Caco-2 (cell line): ENCODE measurements at regions not wholly inside any gene's neighbourhood (a gene's known extent, or its start where the extent isn't known, plus 50 kb on each side); places are given as distances from the start of the nearest gene placed in this dataset.

Experiments
- BruUV-seq: library from RNA; stranded (reverse); fragments of 400-500 nt; replicated peaks from 2 replicates; lab custom pipeline; 2021; lab: Mats Ljungman, UMichigan
- CTCF ChIA-PET: fragments of 300-600 bp; sonication (Branson Sonifier 250); formaldehyde crosslinking; loops from one replicate; lab custom pipeline; 2022; ENCODE audit warnings: antibody characterized with exemption; lab: Charles Lee
- POLR2A ChIA-PET: fragments of 300-600 bp; sonication (Branson Sonifier 250); formaldehyde crosslinking; loops from one replicate; lab custom pipeline; 2022; ENCODE audit warnings: antibody characterized with exemption; lab: Charles Lee
- DNase-seq, 2 experiments: peaks; one replicate each; pipeline versions ENCODE4 v3.0.0 to v3.0.0-alpha.2; 2020 to 2022
- H3K27me3 ChIP-seq: replicated peaks from 2 replicates; pipeline ENCODE4 v1.6.0; 2011; ENCODE audit warnings: low read length; ENCODE audit not compliant: control insufficient read depth, insufficient read depth
- H3K36me3 ChIP-seq: 2 replicates; pipeline ENCODE4 v1.5.1; 2011; ENCODE audit warnings: low read length; ENCODE audit not compliant: control insufficient read depth, insufficient read depth
- H3K4me1 ChIP-seq: fragments of 250-450 bp; sonication (Bioruptor Pico); 2 replicates; pipeline ENCODE4 v1.5.1; 2020; ENCODE audit warnings: mild to moderate bottlenecking
- H3K4me3 ChIP-seq: 2 replicates; pipeline ENCODE4 v1.5.1; 2011; ENCODE audit warnings: low read depth, mild to moderate bottlenecking, control low read depth, low read length
- H3K9me3 ChIP-seq: fragments of 250-450 bp; sonication (Bioruptor Pico); 2 replicates; pipeline ENCODE4 v1.5.1; 2020; ENCODE audit warnings: mild to moderate bottlenecking, moderate library complexity
- H3K27ac Mint-ChIP-seq: one replicate; pipeline ENCODE4 v1.8.0; 2022; ENCODE audit warnings: mixed read lengths; ENCODE audit not compliant: unreplicated experiment
- H3K27me3 Mint-ChIP-seq: one replicate; pipeline ENCODE4 v1.8.0; 2022; ENCODE audit warnings: mixed read lengths; ENCODE audit not compliant: insufficient read depth, unreplicated experiment
- H3K36me3 Mint-ChIP-seq: one replicate; pipeline ENCODE4 v1.8.0; 2022; ENCODE audit warnings: mild to moderate bottlenecking, mixed read lengths; ENCODE audit not compliant: insufficient read depth, unreplicated experiment
- H3K4me1 Mint-ChIP-seq: one replicate; pipeline ENCODE4 v1.8.0; 2022; ENCODE audit warnings: low read depth, mixed read lengths; ENCODE audit not compliant: unreplicated experiment
- H3K4me3 Mint-ChIP-seq: one replicate; pipeline ENCODE4 v1.8.0; 2022; ENCODE audit warnings: mild to moderate bottlenecking, moderate library complexity, mixed read lengths; ENCODE audit not compliant: unreplicated experiment
- H3K9me3 Mint-ChIP-seq: one replicate; pipeline ENCODE4 v1.8.0; 2022; ENCODE audit warnings: mixed read lengths; ENCODE audit not compliant: unreplicated experiment
- intact Hi-C: fragments of 100-400 bp; cut with micrococcal nuclease; formaldehyde crosslinking; loops from one replicate; pipeline ENCODE4 v1.10.0; 2022; ENCODE audit not compliant: unreplicated experiment
- TF ChIP-seq, protein P1 (sequence below), 2 experiments: fragments of 200-600 bp in 1 of 2; IDR thresholded peaks; 1 replicate in 1 of 2; 2 replicates in 1 of 2; pipeline versions ENCODE4 v1.5.1 to v1.8.0; 2011 to 2022; ENCODE audit warnings: antibody characterized with exemption in 1 of 2, control low read depth in 1 of 2, inconsistent platforms in 1 of 2, low read depth in 1 of 2, low read length in 1 of 2, mild to moderate bottlenecking in 1 of 2, moderate library complexity in 1 of 2; ENCODE audit not compliant: insufficient read depth in 1 of 2, severe bottlenecking in 1 of 2, unreplicated experiment in 1 of 2

DNA sequence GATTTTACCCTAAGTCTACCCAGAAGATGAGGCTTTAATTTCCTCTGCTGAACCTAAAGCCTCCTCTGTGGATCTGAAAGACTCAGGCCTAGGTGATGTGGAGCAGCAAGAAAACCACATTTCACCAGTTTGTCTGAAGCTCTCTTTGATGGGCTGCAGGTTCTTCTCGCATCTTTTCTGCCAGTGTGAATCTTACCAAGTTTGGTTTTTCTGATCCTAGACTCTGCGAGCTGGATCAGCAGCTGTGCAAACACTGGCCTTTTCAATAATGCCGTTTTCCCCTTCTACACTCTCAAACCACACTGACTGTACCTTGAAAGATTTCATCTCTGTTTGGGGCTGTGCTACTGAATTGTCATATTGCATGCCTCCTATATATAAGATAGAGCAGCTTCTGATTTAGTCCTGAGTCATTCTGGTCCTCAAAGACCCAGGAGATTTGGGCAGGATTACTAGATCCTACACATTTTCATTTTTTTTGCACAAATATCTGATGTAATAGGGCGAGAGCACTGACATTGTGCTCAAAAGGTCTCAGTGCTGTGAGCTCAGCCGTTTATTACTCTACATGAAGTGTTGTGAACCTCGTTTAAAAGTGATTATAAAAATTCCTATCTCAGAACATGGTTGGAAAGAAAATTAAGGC lies 133.6 kb upstream of the FAM9C start:
- Mint-ChIP-seq H3K9me3 (no peaks in the 10 kb centered on the region), H3K4me3 (no peak overlapping the region), H3K27ac (no peak overlapping the region), H3K36me3 (no peaks in the 10 kb centered on the region), H3K27me3 (no peaks in the 10 kb centered on the region), H3K4me1 (peaks cover 10% of the 10 kb centered on the region)
- Histone ChIP-seq H3K4me1 (no peaks in the 10 kb centered on the region), H3K36me3 (no peaks in the 10 kb centered on the region), H3K9me3 (no peaks in the 10 kb centered on the region), H3K27me3 (no peaks in the 10 kb centered on the region), H3K4me3 (no peak overlapping the region)
- intact Hi-C loops = no loop called here
- CTCF ChIA-PET = no interaction called here
- BruUV-seq = no TSS peak
- TF ChIP-seq, protein P1, sequence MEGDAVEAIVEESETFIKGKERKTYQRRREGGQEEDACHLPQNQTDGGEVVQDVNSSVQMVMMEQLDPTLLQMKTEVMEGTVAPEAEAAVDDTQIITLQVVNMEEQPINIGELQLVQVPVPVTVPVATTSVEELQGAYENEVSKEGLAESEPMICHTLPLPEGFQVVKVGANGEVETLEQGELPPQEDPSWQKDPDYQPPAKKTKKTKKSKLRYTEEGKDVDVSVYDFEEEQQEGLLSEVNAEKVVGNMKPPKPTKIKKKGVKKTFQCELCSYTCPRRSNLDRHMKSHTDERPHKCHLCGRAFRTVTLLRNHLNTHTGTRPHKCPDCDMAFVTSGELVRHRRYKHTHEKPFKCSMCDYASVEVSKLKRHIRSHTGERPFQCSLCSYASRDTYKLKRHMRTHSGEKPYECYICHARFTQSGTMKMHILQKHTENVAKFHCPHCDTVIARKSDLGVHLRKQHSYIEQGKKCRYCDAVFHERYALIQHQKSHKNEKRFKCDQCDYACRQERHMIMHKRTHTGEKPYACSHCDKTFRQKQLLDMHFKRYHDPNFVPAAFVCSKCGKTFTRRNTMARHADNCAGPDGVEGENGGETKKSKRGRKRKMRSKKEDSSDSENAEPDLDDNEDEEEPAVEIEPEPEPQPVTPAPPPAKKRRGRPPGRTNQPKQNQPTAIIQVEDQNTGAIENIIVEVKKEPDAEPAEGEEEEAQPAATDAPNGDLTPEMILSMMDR (IDR thresholded peaks at IDR 0.05; ENCODE audit: insufficient read depth in 1 of 2, low read depth in 1 of 2, low read length in 1 of 2, severe bottlenecking in 1 of 2, unreplicated experiment in 1 of 2) = no peak
- POLR2A ChIA-PET = no interaction called here
- no peak for DNase-seq

DNA sequence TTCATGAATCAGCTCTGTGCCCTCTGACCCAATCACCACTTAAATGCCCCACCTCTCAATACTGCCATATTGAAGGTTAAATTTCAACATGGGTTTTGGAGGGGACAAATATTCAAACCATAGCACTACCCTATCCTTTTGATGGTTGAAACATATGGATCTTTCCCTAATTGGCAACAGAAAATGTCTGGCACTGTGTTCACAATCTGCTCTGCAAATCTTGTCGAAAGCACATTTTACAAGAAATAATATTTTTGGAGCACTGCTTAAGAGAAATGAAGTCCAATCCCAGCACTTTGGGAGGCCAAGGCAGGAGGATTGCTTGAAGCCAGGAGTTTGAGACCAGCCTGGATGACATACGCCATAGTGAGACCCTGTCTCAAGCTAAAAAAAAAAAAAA lies 130.6 kb upstream of the FAM9C start:
- ChIA-PET POLR2A (interaction anchor here (0.6 kb wide), 1 partner anchor 618 kb away, joined by 6 read pairs; no protein-coding TSS in a partner anchor), CTCF (no interaction called here)
- H3K4me1 Mint-ChIP-seq = no peaks in the 10 kb centered on the region
- Histone ChIP-seq H3K27me3 (no peaks in the 10 kb centered on the region), H3K4me3 (no peak overlapping the region), H3K9me3 (no peaks in the 10 kb centered on the region), H3K36me3 (no peaks in the 10 kb centered on the region), H3K4me1 (no peaks in the 10 kb centered on the region)
- TF ChIP-seq, protein P1 (IDR thresholded peaks at IDR 0.05; ENCODE audit: insufficient read depth in 1 of 2, low read depth in 1 of 2, low read length in 1 of 2, severe bottlenecking in 1 of 2, unreplicated experiment in 1 of 2) = no peak
- H3K4me3 Mint-ChIP-seq = no peak overlapping the region
- H3K36me3 Mint-ChIP-seq = no peaks in the 10 kb centered on the region
- no peaks in the 10 kb centered on the region for H3K27me3 Mint-ChIP-seq
- no peak overlapping the region for H3K27ac Mint-ChIP-seq
- DNase-seq = no peak
- H3K9me3 Mint-ChIP-seq = no peaks in the 10 kb centered on the region
- no TSS peak for BruUV-seq
- intact Hi-C loops = no loop called here

DNA sequence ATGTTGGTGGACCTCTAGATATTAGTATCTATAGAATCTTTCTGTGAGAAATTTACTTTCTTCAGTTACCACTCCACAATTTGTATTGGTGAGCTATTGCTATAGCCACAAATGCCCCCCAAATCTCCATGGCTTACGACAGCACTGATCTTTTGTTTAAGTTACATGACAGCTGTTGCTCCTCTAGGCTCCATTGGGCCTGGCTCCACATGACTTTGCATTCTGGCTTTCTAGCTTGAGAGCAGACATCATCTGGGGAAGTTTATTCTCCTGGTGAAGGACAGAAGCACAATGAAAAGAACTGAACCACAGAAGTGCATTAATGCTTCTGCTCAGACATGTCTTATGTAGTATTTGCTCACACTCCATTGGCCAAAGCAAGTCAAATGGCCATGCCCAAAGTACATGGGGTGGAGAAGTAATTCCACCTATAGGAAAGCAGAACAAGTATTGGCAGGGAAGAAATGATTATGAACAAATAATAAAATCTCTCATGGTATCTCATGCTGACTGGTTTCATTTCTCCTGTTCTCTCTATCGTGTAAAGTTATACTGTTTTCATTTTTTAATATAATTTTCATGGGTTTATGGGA lies 126.6 kb upstream of the FAM9C start:
- H3K27me3 Mint-ChIP-seq = no peaks in the 10 kb centered on the region
- no peak overlapping the region for H3K4me3 Mint-ChIP-seq
- POLR2A ChIA-PET = no interaction called here
- TF ChIP-seq, protein P1 (IDR thresholded peaks at IDR 0.05; ENCODE audit: insufficient read depth in 1 of 2, low read depth in 1 of 2, low read length in 1 of 2, severe bottlenecking in 1 of 2, unreplicated experiment in 1 of 2) = no peak
- H3K4me1 Mint-ChIP-seq = peaks cover 5% of the 10 kb centered on the region
- Histone ChIP-seq H3K4me1 (no peaks in the 10 kb centered on the region), H3K27me3 (no peaks in the 10 kb centered on the region), H3K4me3 (no peak overlapping the region), H3K36me3 (no peaks in the 10 kb centered on the region), H3K9me3 (no peaks in the 10 kb centered on the region)
- no peak for DNase-seq
- no peaks in the 10 kb centered on the region for H3K9me3 Mint-ChIP-seq
- H3K27ac Mint-ChIP-seq = no peak overlapping the region
- BruUV-seq = no TSS peak
- CTCF ChIA-PET = no interaction called here
- intact Hi-C loops = no loop called here
- H3K36me3 Mint-ChIP-seq = no peaks in the 10 kb centered on the region
